Right atrium auricular region (tissue), 2 donors: ENCODE measurements at regions not wholly inside any gene's neighbourhood (a gene's known extent, or its start where the extent isn't known, plus 50 kb on each side); places are given as distances from the start of the nearest gene placed in this dataset.

ENCODE experiments used
- DNase-seq: peaks from one replicate; pipeline ENCODE4 v3.0.0-alpha.2; 2019; ENCODE audit warnings: low spot score
- H3K27ac ChIP-seq, 2 donors: fragments of 200-600 bp; sonication (generic); 1 replicate in 1 of 2; 2 replicates in 1 of 2; pipeline ENCODE4 v1.5.1; 2016 to 2019
- H3K27me3 ChIP-seq, 2 donors: fragments of 200-600 bp; sonication (generic); one replicate each; pipeline versions ENCODE4 v1.5.1 to v1.6.0; 2017 to 2019
- H3K36me3 ChIP-seq: fragments of 200-600 bp; sonication (generic); one replicate; pipeline ENCODE4 v1.5.1; 2016
- H3K4me1 ChIP-seq, 2 donors: fragments of 200-600 bp; sonication (generic); one replicate each; pipeline versions ENCODE4 v1.5.1 to v1.6.0; 2017 to 2019
- H3K4me3 ChIP-seq, 2 donors: fragments of 200-600 bp; sonication (generic); 1 replicate in 1 of 2; 2 replicates in 1 of 2; pipeline ENCODE4 v1.5.1; 2017 to 2019; ENCODE audit warnings: mild to moderate bottlenecking in 1 of 2, moderate library complexity in 1 of 2
- H3K9me3 ChIP-seq, 2 donors: fragments of 200-600 bp; sonication (generic); one replicate each; pipeline ENCODE4 v1.5.1; 2019
- TF ChIP-seq, protein P1 (sequence below), 2 donors: fragments of 200-600 bp; sonication (generic); IDR thresholded peaks; one replicate each; pipeline ENCODE4 v1.5.1; 2019; ENCODE audit warnings: antibody characterized with exemption in 2 of 2

DNA sequence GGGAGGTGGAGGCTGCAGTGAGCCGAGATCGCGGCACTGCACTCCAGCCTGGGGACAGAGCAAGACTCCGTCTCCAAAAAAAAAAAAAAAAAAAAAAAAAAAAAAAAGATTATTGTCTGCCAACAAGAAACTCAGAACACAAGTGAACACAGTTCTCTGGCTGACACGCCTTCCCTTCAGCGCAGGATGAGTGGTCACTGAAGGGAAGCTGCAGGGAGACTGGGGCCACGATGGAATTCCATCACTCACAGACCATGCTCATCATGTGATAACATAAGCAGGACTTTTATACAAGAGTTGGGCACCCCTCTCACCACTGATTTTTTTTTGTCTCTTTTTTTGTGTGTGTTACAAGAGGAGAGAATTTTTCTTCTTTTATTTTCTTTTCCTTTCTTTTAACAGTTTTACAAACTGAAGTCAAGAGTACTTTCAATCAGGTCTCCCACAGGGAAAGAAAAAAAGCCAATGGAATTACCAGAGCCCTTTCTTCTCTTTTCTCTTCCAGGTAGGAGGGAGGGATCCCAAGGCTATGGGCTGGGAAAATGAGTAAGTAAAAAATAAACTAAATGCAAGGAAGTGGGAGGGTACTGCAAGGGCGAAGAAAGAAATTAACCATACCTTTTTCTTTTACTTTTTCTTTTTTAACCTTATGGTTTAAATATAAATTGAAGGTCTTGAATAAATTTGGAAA is 435.6 kb downstream of the GPM6A start:
- Histone ChIP-seq H3K27ac (no peak overlapping the region), H3K27me3 (no peaks in the 10 kb centered on the region), H3K9me3 (no peaks in the 10 kb centered on the region), H3K36me3 (no peaks in the 10 kb centered on the region), H3K4me1 (no peaks in the 10 kb centered on the region), H3K4me3 (no peak overlapping the region)
- DNase-seq: no peak
- TF ChIP-seq, protein P1, sequence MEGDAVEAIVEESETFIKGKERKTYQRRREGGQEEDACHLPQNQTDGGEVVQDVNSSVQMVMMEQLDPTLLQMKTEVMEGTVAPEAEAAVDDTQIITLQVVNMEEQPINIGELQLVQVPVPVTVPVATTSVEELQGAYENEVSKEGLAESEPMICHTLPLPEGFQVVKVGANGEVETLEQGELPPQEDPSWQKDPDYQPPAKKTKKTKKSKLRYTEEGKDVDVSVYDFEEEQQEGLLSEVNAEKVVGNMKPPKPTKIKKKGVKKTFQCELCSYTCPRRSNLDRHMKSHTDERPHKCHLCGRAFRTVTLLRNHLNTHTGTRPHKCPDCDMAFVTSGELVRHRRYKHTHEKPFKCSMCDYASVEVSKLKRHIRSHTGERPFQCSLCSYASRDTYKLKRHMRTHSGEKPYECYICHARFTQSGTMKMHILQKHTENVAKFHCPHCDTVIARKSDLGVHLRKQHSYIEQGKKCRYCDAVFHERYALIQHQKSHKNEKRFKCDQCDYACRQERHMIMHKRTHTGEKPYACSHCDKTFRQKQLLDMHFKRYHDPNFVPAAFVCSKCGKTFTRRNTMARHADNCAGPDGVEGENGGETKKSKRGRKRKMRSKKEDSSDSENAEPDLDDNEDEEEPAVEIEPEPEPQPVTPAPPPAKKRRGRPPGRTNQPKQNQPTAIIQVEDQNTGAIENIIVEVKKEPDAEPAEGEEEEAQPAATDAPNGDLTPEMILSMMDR (IDR thresholded peaks at IDR 0.05): no peak

DNA sequence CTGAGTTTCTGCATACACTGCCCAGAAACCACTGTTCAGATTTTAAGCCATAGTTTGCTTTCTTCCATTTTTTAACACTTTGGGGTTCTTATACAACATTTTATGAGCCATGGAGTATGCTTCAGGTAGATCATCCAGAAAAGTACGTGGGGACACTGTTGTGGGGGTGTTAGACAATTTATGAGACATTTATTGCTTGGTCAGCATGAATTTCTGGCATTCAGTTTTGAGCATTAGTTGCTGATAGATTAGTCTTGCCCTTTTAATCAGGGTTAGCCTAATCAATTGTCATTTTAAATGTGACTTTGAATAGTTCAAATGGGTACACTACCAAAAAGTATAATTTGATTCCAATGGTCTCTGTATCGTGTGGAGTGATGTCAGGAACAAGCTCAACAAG is 434.9 kb downstream of the GPM6A start:
- H3K36me3 ChIP-seq: no peaks in the 10 kb centered on the region
- TF ChIP-seq, protein P1 (IDR thresholded peaks at IDR 0.05): no peak
- no peak overlapping the region for H3K4me3 ChIP-seq
- H3K27me3 ChIP-seq: no peaks in the 10 kb centered on the region
- no peak for DNase-seq
- no peak overlapping the region for H3K27ac ChIP-seq
- no peaks in the 10 kb centered on the region for H3K4me1 ChIP-seq
- no peaks in the 10 kb centered on the region for H3K9me3 ChIP-seq

DNA sequence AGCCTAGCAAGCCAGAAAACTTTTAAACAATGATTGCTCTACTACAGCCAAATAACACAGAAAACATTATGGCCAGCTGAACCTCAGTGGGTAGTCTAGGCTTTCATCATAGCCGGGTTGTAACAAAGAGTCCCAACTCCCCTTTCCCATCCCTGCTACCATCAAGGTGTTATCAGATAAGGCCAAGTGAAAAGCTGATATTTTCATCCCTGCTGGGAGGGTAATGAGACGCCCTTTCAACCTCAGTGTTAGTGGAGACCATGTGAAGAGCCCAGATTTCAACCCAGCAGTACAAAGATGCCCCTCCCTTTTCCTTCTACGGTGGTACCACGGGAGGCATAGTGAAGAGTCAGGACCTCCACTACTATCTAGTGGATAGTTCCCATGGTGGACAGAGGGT is 433.7 kb downstream of the GPM6A start:
- H3K36me3 ChIP-seq: no peaks in the 10 kb centered on the region
- H3K27me3 ChIP-seq: no peaks in the 10 kb centered on the region
- no peaks in the 10 kb centered on the region for H3K9me3 ChIP-seq
- no peak overlapping the region for H3K27ac ChIP-seq
- no peak for DNase-seq
- H3K4me3 ChIP-seq: no peak overlapping the region
- no peaks in the 10 kb centered on the region for H3K4me1 ChIP-seq
- TF ChIP-seq, protein P1 (IDR thresholded peaks at IDR 0.05): no peak

DNA sequence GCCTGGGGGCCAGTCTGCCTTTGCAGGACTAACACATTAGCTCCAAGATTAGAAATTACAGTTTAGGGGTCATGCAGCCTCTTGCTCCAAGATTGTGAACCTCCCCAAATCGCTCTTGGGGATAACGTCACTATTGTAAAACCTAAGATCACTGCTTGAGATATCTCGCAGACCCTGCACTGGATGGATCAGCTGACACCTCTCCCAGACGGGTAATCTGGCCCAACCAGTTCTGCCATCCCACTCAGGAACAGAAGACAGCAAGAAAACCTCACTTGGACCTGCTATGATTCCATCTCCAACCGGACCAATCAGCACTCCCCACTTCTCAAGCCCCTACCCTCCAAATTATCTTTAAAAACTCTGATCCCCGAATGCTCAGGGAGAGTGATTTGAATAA is 431.2 kb downstream of the GPM6A start:
- no peak for DNase-seq
- no peak overlapping the region for H3K27ac ChIP-seq
- TF ChIP-seq, protein P1 (IDR thresholded peaks at IDR 0.05): no peak
- H3K27me3 ChIP-seq: no peaks in the 10 kb centered on the region
- H3K4me3 ChIP-seq: no peak overlapping the region
- H3K36me3 ChIP-seq: no peaks in the 10 kb centered on the region
- no peaks in the 10 kb centered on the region for H3K9me3 ChIP-seq
- no peaks in the 10 kb centered on the region for H3K4me1 ChIP-seq

DNA sequence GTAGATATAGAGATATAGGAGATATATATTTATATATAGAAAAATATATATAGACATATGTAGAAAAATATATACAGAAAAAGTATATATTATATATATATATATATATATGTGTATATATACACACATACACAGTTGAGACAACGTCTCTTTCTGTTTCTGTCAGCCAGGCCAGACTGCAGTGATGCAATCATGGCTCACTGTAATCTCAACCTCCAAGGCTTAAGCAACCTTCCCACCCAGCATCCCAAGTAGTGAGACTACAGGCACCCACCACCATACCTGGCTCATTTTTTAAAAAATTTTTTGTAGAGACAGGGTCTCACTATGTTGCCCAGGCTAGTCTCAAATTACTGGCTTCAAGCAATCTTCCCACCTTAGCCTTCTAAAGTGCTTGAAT is 426.3 kb downstream of the GPM6A start:
- TF ChIP-seq, protein P1 (IDR thresholded peaks at IDR 0.05): no peak
- DNase-seq: no peak
- Histone ChIP-seq H3K4me3 (no peak overlapping the region), H3K27ac (no peak overlapping the region), H3K27me3 (no peaks in the 10 kb centered on the region), H3K36me3 (no peaks in the 10 kb centered on the region), H3K9me3 (no peaks in the 10 kb centered on the region), H3K4me1 (no peaks in the 10 kb centered on the region)
